GM12874 (cell line): ENCODE measurements at regions not wholly inside any gene's neighbourhood (a gene's known extent, or its start where the extent isn't known, plus 50 kb on each side); places are given as distances from the start of the nearest gene placed in this dataset.

ENCODE experiments used
- TF ChIP-seq, protein P1 (sequence below): IDR thresholded peaks from 2 replicates; pipeline ENCODE4 v1.5.1; 2011; ENCODE audit warnings: low read depth, mild to moderate bottlenecking, control low read depth, low read length, moderate library complexity; ENCODE audit not compliant: insufficient read depth

DNA sequence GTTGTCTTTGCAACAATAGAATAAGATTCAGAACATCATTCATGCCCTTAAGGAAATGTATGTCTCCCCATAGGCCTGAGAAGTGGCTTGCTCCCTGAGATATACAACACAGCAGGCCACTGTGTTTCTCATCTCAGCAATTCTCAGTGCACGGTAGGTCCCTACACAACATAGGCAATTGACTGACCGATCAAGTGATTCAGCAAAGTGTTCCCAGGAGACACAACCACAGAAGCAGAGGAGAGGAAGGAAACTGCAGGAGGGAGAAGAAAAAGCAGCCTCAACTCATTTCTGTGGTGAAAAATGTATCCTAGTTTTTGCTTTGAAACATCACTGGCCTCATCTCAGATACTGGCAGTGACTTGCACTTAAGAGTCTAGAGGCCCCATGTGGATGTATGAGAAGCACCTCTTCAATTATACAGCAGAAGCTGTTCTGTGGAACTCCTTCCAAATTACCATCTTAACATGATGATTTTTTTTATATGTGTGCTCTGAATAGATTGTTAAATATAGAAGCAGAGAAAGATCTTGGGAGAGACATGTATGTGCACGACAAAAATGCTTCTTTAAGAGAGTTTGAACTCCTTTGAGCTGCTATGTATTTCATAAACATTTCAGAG, 306.8 kb downstream of the XPNPEP1 start:
- TF ChIP-seq, protein P1, sequence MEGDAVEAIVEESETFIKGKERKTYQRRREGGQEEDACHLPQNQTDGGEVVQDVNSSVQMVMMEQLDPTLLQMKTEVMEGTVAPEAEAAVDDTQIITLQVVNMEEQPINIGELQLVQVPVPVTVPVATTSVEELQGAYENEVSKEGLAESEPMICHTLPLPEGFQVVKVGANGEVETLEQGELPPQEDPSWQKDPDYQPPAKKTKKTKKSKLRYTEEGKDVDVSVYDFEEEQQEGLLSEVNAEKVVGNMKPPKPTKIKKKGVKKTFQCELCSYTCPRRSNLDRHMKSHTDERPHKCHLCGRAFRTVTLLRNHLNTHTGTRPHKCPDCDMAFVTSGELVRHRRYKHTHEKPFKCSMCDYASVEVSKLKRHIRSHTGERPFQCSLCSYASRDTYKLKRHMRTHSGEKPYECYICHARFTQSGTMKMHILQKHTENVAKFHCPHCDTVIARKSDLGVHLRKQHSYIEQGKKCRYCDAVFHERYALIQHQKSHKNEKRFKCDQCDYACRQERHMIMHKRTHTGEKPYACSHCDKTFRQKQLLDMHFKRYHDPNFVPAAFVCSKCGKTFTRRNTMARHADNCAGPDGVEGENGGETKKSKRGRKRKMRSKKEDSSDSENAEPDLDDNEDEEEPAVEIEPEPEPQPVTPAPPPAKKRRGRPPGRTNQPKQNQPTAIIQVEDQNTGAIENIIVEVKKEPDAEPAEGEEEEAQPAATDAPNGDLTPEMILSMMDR = no peak

DNA sequence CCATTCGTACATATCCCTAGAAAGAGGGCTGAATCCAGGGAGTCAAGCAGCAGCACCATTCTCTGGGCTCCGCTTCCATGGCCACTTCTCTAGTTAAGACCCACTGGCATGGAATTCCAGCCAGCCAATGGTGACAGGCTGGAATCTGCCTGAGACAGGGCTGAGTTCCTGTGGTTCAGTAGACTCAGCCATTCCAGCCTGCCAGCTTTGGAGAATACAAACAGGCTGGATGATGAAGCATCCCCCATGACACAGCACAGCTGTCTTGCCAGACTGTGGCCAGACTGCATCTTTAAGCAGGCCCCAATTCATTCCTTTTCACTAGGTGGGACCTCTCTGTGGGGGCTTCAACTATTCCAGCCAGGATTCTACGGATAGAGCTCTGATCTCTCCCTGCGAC, 329.6 kb downstream of the XPNPEP1 start:
- TF ChIP-seq, protein P1 = no peak

DNA sequence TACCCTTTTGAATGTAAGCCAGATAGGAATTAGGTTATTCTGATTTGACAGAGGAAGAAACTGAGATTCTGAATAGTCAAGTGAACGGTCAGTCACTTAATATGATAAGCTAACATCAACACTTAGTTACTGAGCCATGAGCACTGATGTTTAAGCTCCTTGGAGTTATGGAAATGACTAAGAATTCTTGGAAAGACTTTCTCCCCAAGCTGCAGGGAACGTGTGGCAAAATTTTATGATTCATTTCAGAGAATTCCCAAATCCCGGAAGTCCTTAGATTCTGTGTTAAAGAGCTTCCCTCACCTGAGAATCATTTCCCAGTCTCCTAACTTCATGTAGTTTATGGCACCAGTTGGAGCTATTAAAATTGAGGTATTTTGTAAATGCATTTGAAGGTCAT, 330.9 kb downstream of the XPNPEP1 start:
- TF ChIP-seq, protein P1 = no peak

DNA sequence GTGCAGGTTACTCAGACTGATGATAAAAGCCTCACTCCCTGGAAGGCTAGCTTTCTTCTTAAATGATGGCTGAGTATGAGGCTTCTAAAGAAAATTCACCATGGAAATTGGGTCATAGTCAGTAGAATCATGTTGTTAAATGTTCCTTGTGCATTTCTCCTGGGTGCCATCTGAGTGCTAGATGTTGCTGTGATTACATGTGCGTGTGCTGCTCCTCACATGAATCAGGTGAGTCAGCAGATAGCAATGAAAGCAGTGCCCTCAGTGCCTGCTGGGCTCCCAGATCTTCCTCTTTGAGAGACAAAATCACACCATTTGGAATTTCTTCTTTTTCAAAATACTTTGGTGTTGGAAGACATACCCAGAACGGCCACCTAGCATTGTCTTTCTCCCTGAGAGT, 331.7 kb downstream of the XPNPEP1 start:
- TF ChIP-seq, protein P1 = no peak

DNA sequence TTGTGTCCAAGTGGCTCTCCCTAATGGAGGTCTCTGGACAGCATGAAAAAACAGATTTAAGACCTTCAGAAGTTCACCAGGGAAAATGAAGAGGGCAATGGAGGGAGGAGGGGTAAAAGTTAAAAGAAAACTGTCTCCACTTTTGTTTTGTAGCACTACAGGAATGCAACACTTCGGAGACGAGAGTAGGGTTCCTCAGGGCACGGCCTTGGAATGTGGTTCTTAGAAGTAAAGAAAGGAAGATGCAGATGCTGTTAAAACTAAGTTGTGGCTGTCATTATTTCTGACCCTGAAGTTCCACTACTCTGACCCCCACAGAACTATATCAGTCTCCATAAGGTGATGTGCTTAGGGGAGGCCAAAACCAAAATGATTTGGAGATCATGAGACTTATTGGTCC, 335.1 kb downstream of the XPNPEP1 start:
- TF ChIP-seq, protein P1 = no peak

DNA sequence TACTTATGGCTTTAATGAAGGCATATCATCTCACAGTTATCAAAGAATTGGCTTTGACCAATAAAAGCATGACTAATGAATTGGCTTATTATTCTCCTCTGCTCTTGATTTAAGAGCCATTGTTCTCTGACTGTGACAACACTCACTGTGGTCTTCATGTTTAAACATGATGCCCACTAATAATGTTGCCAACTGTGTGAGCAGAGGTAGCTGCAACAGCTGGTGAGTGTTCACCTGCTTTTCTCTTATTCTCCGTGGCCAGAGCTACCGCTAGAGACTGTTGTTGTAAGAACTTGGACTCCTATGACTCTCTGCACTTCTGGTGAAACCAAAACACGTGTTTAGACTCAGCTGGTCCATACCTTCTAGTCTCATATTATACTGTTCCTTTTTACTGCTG, 335.9 kb downstream of the XPNPEP1 start:
- TF ChIP-seq, protein P1 = no peak

DNA sequence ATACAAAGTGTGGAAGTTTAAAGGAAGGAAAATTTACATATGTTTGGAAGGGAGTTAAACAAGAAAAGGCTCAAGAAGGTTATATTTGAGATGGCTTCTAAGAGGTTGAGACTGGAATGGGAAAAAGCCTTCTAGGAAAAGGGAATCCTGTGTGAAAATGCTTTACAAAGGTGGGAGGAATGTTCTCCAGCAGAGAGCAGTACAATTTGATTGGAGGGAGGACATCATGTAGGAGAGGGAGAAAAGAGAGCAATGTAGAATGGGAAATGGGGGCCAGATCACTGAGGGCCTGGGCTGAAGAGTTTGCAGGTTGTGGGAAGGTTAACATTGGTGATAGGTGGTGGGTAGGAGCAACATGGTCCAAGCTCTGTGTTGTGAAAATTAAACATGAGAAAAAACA, 366.9 kb downstream of the XPNPEP1 start:
- TF ChIP-seq, protein P1 = no peak
